ENCODE measurements at regions not wholly inside any gene's neighbourhood (a gene's known extent, or its start where the extent isn't known, plus 50 kb on each side); places are given as distances from the start of the nearest gene placed in this dataset.

- peaks cover 16% of the 10 kb centered on the region for H3K4me1 Mint-ChIP-seq (ENCODE audit: low read depth, unreplicated experiment)
- H3K36me3 Mint-ChIP-seq (ENCODE audit: insufficient read depth, unreplicated experiment) = no peaks in the 10 kb centered on the region
- H3K4me3 Mint-ChIP-seq (ENCODE audit: low read depth, unreplicated experiment) = no peak overlapping the region
- no peak for DNase-seq
- no peaks in the 10 kb centered on the region for H3K27me3 Mint-ChIP-seq (ENCODE audit: unreplicated experiment)
- no peaks in the 10 kb centered on the region for H3K9me3 Mint-ChIP-seq (ENCODE audit: low read depth, unreplicated experiment)
- BruUV-seq (replicated peaks) = no TSS peak
- H3K27ac Mint-ChIP-seq (ENCODE audit: unreplicated experiment) = no peak overlapping the region
- no peak for TF ChIP-seq CTCF (IDR thresholded peaks at IDR 0.05; ENCODE audit: unreplicated experiment)
- CTCF ChIA-PET = no interaction called here
- intact Hi-C loops (cut with micrococcal nuclease; ENCODE audit: unreplicated experiment) = no loop called here
Observed at GRCh38 chr7:20535541-20535940, 79.9 kb upstream of the ABCB5 start.

GRCh38 chr7:20539201-20539600 is 76.3 kb upstream of the ABCB5 start:
- TF ChIP-seq CTCF (IDR thresholded peaks at IDR 0.05; ENCODE audit: unreplicated experiment) = no peak
- Mint-ChIP-seq H3K27me3 (ENCODE audit: unreplicated experiment) (no peaks in the 10 kb centered on the region), H3K9me3 (ENCODE audit: low read depth, unreplicated experiment) (no peaks in the 10 kb centered on the region), H3K4me3 (ENCODE audit: low read depth, unreplicated experiment) (no peak overlapping the region), H3K27ac (ENCODE audit: unreplicated experiment) (no peak overlapping the region), H3K4me1 (ENCODE audit: low read depth, unreplicated experiment) (no peaks in the 10 kb centered on the region), H3K36me3 (ENCODE audit: insufficient read depth, unreplicated experiment) (no peaks in the 10 kb centered on the region)
- CTCF ChIA-PET = interaction anchor here (1.1 to 1.2 kb wide), 2 partner anchors 25 to 59 kb away, joined by 3 to 11 read pairs; no protein-coding TSS in a partner anchor
- BruUV-seq (replicated peaks) = no TSS peak
- intact Hi-C loops (cut with micrococcal nuclease; ENCODE audit: unreplicated experiment) = no loop called here
- no peak for DNase-seq

GRCh38 chr7:20541608-20542349 is 73.7 kb upstream of the ABCB5 start:
- CTCF ChIA-PET = interaction anchor here (1.3 kb wide), 1 partner anchor 56 kb away, joined by 7 read pairs; no protein-coding TSS in a partner anchor
- H3K27ac Mint-ChIP-seq (ENCODE audit: unreplicated experiment) = no peak overlapping the region
- DNase-seq = no peak
- intact Hi-C loops (cut with micrococcal nuclease; ENCODE audit: unreplicated experiment) = no loop called here
- H3K27me3 Mint-ChIP-seq (ENCODE audit: unreplicated experiment) = no peaks in the 10 kb centered on the region
- H3K4me3 Mint-ChIP-seq (ENCODE audit: low read depth, unreplicated experiment) = no peak overlapping the region
- H3K9me3 Mint-ChIP-seq (ENCODE audit: low read depth, unreplicated experiment) = no peaks in the 10 kb centered on the region
- no TSS peak for BruUV-seq (replicated peaks)
- H3K4me1 Mint-ChIP-seq (ENCODE audit: low read depth, unreplicated experiment) = no peaks in the 10 kb centered on the region
- no peaks in the 10 kb centered on the region for H3K36me3 Mint-ChIP-seq (ENCODE audit: insufficient read depth, unreplicated experiment)
- TF ChIP-seq CTCF (IDR thresholded peaks at IDR 0.05; ENCODE audit: unreplicated experiment) = no peak

GRCh38 chr7:20542594-20542993 is 72.9 kb upstream of the ABCB5 start:
- no peak overlapping the region for H3K4me3 Mint-ChIP-seq (ENCODE audit: low read depth, unreplicated experiment)
- no peaks in the 10 kb centered on the region for H3K27me3 Mint-ChIP-seq (ENCODE audit: unreplicated experiment)
- no peaks in the 10 kb centered on the region for H3K9me3 Mint-ChIP-seq (ENCODE audit: low read depth, unreplicated experiment)
- H3K27ac Mint-ChIP-seq (ENCODE audit: unreplicated experiment) = no peak overlapping the region
- no peak for TF ChIP-seq CTCF (IDR thresholded peaks at IDR 0.05; ENCODE audit: unreplicated experiment)
- intact Hi-C loops (cut with micrococcal nuclease; ENCODE audit: unreplicated experiment) = no loop called here
- CTCF ChIA-PET = interaction anchor here (1.3 kb wide), 1 partner anchor 56 kb away, joined by 7 read pairs; no protein-coding TSS in a partner anchor
- BruUV-seq (replicated peaks) = no TSS peak
- no peaks in the 10 kb centered on the region for H3K4me1 Mint-ChIP-seq (ENCODE audit: low read depth, unreplicated experiment)
- no peaks in the 10 kb centered on the region for H3K36me3 Mint-ChIP-seq (ENCODE audit: insufficient read depth, unreplicated experiment)
- no peak for DNase-seq
